SKM-1 (cell line): ENCODE measurements at regions not wholly inside any gene's neighbourhood (a gene's known extent, or its start where the extent isn't known, plus 50 kb on each side); places are given as distances from the start of the nearest gene placed in this dataset.
"Not testable (repeated sequence)": the region's sequence is repeated elsewhere in the genome, so short reads cannot be mapped to it uniquely, and the experiment has no call there.

Experiments used
- DNase-seq: peaks from one replicate; lab custom pipeline; 2025; ENCODE audit not compliant: unreplicated experiment; lab: John Stamatoyannopoulos, UW

DNA sequence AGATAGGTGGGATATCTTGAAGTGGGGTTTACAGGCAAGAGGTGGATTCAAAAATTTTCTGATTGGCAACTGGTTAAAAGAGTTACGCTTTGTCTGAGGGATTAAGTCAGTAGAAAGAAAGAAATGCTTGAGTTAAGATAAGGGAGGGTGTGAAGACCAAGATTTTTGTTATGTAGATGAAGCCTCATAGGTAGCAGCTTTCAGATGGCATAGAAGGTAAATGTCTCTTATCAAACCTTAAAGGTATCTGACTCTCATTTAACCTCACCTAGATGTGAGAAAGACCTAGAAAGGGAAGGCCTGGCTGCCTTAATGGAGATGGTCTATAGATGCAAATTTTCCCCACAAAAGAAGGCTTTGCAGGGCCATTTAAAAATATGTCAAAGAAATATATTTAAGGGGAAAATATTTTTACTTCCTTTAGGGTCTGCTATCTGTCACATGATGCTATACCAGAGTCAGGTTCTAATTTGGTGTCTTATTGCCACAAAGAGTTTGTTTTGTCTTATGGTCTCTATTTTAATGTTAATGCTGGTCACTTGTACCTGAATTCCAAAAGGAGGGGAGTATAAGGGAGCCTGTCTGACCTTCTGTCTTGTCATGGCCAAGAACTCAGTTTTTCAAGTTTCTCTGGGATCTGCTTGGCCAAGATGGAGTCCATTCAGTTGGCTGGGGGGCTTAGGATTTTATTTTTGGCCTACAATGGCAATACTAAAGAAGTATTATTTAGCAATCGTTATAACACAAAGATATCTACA, 699.1 kb upstream of the AMOT start:
- DNase-seq, result no peak

DNA sequence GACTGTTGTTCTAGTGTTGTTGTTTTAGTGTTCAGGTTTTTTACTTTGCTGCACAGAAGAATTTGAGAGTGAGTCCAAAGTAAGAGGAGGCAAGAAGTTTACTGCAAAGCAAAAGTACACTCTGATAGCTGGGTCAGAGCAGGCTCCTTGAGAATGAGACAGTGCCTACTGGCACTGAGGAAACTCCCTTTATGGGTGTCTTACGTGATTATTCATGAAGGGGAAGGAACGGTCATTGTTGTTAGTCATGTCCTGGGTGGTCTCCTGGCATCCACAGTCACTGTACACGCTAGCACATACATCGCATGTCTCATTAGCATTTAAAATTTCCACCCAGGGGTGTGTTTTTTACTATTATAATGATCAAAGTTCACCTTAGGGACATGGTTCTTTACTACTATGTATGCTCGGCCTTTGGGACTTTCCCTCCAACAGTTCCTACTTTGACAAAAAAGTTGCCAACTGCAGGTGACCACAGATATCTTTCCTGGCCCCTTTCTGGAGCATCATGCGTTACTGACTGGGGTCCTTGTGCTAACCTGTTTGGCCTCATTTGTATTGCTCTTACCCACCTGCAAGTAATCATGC, 688.9 kb upstream of the AMOT start:
- no peak for DNase-seq

DNA sequence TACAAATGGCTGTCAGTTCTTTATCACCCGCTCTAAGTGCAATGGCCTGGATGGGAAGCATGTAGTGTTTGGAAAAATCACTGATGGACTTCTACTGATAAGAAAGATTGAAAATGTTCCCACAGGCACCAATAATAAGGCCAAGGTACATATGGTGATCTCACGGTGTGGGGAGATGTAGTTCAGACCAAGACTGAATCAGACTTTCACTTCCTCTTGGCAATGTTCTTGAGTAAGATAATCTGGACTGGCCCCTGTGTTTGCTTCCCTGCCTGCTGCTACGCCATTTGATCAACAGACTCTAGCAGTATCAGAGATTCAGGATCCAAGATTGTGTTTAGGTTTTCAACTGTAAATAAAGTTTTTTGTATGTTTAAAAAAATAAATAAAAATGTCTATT, 682.2 kb upstream of the AMOT start:
- no peak for DNase-seq

DNA sequence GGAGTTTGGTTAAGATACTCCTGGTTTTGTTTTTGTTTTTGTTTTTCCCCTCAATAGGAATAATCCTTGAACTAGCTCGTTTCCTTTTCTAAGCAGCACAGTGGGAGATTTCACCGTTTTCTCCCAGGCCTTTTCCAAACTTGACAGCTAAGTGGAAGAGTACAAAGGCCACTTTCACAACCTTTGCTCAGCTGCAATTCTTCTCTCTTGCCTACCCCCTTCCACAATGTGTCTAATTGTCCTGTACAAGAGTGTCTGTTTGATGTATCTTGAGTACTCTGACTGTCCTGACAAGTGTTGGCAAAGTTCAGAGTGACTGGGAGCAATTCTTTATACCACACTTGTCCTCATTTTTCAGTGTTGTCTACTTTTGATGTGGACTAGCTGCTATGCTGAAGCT, 674.3 kb upstream of the AMOT start:
- DNase-seq, result no peak

DNA sequence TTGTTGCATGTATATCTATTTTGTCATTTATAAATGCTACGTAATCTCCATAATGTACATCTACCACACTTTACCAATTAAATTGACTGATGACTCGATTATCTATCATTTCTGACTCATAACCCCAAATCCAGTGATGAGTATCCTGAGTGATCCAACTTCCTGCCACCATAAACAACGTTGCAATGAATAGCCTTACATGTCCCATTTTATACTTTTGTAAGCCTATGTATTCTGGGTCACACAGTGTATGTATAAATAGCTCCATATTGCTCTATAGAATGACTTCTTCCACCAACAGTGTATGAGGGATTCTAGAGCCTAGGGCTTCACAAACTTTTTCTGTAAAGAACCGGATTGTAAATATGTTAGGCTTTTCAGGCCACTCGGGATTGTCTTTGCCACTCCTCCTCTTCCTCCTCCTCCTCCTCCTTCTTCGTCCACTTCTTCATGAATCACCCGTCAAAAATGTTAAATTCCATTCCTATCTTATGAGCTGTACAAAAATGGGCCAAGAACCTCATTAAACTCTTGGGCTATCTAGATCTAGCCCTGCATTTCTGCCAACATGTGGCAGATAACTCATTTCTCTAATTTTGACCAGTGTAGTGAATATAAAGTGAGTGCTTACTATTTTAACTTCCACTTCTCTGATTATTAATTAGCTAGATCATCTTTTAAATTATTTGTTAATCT, 672.2 kb upstream of the AMOT start:
- DNase-seq, result no peak

DNA sequence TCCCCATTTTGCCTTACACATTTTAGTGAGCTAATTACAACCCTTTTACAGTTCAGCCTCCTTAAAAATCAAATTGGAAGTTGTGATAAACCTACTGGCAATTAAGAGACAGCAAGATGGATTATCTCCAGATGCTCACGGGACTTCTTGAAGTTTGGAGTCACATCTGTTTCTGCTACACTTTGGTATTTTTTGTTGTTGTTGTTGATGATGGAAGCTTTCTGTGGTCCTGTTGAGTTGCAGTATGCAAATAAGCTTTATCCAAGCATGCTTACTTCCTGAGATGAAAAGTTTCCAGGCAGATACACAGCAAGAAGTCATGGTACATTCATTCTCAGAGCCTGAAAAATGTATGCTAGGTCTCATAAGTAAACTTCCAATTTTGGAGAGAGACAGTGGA, 670.0 kb upstream of the AMOT start:
- no peak for DNase-seq

DNA sequence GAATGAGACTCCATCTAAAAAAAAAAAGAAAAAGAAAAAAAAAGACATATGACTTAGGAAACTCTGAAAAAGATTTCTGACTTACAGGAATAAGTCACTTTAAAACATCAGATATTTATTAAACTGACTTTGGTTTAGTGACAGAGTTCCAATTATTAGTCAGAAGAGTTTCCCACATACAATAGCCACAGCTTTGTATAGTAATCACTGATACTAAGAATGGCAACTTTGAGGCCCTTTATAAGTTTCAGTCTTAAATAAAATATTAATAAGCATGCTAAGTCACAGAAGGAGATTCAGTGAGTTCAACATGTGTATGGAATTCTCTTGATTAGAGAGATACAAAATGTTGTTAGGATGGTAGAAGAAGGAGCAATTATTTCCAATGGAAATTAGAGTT, 652.3 kb upstream of the AMOT start:
- no peak for DNase-seq

DNA sequence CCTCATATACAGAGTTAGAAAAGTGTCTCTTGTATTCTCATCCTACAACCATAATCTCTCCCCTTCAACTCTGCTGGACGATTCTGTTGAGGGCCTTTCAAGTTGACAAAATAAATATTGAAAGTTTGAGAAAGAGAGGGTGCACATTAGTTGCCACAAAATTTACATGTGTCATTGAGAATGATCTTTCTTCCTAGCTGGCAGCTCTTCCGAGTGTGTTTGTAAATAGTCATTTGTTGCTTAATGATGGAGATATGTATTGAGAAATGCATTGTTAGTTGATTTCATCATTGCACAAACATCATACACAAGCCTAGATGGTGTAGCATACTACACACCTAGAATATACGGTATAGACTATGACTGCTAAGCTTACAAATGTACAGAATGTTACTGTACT, 632.8 kb upstream of the AMOT start:
- DNase-seq, result no peak

DNA sequence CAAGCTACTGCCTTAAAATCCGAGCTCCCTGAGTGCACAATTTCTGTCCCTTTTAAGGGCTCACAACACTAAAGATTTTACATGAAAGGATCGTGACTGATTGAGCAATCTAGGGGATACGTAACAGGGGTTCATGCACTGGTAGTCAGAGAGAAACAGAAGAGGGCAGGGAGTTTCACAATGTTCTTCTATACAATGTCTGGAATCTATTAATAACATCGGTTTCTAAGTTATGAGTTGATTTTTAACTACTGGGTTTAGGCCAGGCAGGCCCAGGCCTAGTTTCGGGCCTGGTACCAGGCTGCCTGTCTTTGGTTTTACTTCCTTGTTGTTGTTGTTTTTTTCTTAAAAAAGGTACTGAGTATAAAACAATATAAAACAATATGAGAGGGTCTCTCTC, 632.4 kb upstream of the AMOT start:
- DNase-seq, result not testable (repeated sequence)

DNA sequence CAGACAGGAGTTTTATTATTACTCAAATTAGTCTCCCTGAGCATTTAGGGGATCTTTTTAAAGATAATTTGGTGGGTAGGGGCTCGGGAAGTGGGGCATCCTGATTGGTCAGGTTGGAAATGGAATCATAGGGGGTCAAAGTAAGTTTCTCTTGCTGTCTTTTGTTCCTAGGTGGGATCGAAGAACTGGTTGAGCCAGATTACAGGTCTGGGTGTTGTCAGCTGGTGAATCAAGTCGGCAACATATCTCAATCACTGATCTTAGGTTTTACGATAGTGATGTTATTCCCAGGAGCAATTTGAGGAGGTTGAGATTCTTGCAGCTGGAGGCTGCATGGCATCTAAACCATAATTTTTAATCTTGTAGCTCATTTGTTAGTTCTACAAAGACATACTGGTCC, 629.5 kb upstream of the AMOT start:
- DNase-seq, result no peak

DNA sequence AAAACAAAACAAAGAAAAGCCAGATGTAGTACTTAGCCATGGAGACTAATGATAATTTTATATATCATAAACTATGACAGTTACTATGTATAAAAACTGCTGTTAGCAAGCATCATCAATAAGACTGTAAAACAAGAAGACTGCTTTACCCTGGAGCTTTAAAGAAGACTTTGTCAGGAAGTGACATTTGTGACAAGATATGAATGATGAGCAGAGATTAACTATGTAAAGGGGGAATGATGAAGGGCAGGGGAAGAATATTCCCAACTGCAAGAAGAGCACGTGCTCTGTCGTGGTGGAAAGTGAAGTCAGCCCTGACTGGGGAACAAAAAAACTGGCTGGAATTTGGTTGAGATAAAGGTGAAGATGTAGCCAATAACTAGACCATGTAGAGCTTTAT, 617.1 kb upstream of the AMOT start:
- DNase-seq, result no peak

DNA sequence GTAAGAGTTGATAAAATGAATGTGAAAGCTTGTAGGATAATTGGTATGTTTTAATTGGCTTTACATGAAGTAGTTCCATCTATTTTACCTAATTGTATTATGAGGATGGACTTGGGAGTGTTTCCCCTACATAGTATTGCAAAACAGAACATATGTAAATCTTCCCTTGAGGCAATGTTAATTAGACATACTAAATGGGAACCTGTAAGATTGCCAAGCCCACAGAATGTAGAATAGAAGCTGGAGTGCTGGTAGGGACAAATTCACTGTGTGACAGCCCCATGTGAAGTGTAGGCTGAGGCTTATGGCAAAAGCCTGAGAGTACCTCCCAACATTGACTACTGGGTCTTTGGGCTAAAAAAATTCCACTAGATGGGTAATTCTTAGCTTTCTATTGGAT, 615.0 kb upstream of the AMOT start:
- no peak for DNase-seq

DNA sequence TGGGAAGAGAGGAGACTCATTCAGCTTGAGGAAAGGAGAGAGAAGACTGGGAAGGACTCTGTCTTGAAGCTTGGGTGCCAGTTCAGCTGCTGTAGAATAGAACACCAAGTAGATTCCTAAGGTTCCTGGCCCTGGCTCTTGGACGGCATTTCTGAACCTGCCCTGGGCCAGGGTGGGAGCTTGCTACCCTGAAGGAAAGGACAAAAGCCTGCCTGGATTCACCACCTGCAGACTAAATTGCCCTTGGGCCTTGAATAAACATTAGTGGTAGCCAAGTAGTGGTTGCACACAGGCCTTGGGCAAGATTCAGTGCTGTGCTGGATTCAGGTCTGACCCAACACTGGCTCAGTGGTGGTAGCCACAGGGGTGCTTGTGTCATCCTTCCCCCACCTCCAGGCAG, 588.4 kb upstream of the AMOT start:
- no peak for DNase-seq

DNA sequence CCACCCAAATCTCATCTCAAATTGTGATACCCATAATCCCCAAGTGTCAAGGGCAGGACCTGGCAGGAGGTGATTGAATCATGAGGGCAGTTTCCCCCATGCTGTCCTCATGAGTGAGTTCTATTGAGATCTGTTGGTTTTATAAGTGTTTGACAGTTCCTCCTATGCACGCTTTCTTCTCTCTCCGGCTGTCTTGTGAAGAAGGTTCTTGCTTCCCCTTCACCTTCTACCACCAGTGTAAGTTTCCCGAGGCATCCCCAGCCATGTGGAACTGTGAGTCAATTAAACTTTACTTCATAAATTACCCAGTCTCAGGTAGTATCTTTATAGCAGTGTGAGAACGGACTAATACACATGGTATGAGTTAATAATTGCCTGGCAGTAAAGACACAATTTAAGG, 581.7 kb upstream of the AMOT start:
- no peak for DNase-seq

DNA sequence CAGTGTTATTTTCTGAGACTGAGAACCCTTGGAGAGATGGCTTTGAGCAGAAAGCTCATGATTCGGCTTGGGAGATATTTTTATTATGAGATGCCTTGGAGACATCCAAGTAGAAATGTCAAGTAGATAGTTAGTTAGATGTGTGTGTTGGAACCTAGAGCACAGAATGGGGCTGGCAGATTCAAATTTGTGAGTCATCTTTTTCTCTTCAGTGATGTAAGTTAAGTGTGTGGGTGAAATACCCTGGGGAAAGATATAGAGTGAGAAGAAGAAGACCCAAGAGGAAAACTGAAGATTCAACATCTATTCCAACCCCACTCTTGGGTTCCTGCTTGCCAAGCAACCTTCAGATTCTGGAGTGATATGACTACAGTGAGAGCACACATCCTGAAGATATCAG, 580.8 kb upstream of the AMOT start:
- DNase-seq, result no peak

DNA sequence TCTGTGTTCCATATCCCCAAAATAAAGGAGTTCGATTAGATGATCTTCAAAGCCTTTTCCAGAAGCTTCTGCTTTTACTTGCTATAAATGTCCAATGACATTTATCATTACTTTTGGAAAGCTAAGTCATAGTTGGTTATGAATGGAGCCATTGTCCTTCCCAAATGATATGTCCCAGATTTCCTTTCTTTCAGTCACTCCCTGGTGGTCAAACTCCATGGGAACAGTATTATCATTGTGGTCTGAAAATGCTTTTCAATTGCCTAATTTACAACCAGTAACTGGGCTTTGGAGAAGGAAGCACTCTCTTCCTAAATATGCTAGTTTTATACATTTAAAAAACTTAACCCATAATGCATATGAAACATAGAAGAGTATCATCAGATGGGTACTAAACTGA, 571.5 kb upstream of the AMOT start:
- DNase-seq, result no peak

DNA sequence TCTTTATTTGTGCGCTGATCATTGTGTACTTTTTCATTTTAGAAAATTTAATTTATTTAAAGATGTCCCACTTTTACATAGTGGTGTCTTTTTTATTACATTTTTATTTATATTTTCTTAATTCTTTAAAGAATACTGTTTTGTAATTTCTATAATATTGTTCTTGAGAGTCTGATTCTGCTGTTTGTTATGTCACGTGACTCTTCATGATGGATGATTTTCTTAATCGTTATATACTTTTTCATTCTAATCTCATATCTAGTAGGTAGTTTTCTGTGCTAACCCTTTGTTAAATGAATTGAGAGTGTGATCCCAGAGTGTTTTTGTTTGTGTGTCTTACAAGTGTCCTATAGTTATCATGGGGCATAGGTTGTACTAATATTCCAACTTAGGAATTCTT, 568.2 kb upstream of the AMOT start:
- no peak for DNase-seq

DNA sequence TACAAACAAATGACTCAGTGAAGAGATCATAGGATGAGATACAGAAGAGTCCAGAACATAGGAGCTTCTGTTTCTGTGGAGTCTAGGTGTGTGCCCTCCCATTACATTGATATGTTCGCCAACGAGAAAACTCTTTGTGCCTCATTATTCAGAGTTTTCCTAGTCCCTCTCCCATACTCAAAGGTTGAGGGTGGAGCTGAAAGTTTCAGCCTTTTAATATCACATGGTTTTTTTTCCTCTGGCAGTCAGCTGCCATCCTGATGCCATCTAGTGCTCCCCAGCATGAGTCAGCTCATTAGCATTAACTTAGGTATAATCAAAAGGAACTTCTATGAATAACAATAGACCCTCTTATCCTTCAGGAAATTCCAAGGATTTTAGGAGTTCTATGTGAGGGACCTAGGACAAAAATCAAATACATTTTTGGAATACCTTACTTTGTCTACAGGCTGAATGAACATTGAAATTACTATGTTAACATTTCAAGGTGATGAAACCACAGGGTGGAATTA, 559.6 kb upstream of the AMOT start:
- no peak for DNase-seq

DNA sequence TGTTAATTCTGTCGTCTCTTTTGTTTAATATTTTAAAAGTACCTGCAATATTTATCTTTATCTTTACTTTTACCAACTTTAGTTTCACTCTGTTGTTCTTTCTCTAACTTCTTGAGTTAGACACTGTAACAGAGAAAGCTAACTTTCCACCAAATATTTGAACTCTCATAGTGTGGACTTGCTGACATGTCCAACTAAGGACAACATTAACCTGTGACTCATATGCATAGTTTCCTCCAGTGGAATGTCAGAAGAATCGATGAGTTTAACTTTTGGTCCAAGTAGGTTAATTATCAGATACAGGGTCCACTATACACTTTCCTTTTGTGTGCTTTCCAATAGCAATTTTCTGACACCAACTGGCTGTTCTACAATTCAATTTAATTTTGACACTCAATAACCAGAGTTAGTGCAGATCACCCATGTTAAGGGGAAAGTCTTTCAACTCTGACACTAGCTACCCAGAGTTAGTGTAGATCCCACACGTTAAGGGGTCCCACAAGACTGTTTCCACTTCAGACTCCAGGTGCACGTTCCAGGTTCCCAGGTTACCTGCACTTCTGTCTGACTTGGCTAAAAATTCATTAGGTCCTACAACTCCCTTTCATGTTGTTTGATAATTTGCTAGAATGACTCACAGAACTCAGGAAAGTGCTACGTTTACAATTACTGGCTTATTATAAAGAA, 559.0 kb upstream of the AMOT start:
- DNase-seq, result no peak

DNA sequence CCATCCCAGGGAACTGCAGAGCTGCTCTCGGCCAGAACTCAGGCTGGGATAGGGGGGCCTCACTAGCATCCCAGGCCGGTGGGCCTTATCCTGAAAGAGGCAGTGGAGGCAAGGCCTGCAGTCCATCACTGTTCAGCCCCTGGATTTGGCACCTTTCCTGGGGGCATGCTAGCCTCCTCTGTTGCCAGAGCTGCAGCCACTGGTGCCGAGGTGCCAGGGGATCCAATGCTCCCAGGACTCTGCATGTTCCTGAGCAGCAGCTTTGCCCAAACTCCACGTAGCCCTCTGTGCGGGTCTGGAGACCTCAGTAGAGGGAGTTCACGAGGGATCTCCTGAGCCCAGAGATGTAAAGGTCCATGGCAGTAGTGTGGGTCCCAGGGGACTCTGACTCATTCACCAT, 551.7 kb upstream of the AMOT start:
- DNase-seq, result no peak

DNA sequence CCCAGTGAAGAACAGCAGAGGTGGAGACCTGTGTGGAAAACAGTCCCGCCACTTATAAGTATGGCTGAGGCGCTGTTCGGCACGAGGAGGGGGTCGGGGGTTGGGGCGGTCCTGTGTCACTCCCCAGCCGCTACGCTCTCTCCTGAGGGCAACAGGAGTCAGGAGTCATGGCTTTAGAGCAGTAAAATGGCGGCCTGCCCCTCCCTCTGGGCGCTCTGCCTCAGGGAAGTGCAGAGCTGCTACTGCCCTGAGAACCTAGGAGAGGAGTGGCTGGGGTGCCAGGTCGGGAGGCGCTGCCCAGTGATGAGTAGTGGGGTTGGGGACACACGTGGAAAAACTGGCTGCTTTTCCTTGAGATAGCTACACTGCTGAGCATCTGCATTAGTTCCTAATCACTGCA, 551.2 kb upstream of the AMOT start:
- DNase-seq, result no peak

DNA sequence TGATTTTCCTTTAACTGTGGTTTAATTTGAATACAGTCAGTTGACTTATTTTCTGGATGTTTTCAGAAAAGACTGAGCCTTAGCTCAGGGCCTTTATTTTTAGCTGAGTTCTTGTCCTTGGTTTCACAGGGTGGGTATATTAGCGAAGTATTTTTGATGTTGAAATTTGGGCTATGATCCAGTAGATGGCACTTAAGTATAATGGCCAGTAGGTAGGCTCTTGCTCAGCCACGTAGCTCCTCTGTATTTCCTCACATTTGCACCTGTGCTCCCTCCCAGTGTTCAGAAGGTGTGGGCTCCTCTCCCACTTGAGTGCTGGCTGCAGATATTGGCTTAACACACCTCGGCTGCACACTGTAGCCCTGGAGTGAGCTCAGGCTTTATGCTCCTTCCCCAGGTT, 549.9 kb upstream of the AMOT start:
- no peak for DNase-seq
